Putamen (tissue), 1 donor: ENCODE measurements at regions not wholly inside any gene's neighbourhood (a gene's known extent, or its start where the extent isn't known, plus 50 kb on each side); places are given as distances from the start of the nearest gene placed in this dataset.

Experiments
- DNase-seq: peaks from one replicate; pipeline ENCODE4 v3.0.0-alpha.2; 2016; ENCODE audit warnings: low spot score

- no peak for DNase-seq
These were observed 124.5 kb upstream of the LRIG3 start for GRCh38 chr12:59044791-59045190.

GRCh38 chr12:59041241-59042121 is 121.2 kb upstream of the LRIG3 start:
- no peak for DNase-seq

GRCh38 chr12:59040656-59041055 is 120.4 kb upstream of the LRIG3 start:
- no peak for DNase-seq

GRCh38 chr12:59040043-59040442 is 119.7 kb upstream of the LRIG3 start:
- no peak for DNase-seq

GRCh38 chr12:59039005-59039404 is 118.7 kb upstream of the LRIG3 start:
- DNase-seq: no peak

- no peak for DNase-seq
These were observed 116.9 kb upstream of the LRIG3 start for GRCh38 chr12:59036973-59037762.

GRCh38 chr12:59036347-59036746 is 116.0 kb upstream of the LRIG3 start:
- DNase-seq: no peak

- no peak for DNase-seq
These were observed 111.0 kb upstream of the LRIG3 start for GRCh38 chr12:59031313-59031712.

- no peak for DNase-seq
These were observed 110.1 kb upstream of the LRIG3 start for GRCh38 chr12:59030415-59030814.

GRCh38 chr12:59027199-59027598 is 106.9 kb upstream of the LRIG3 start:
- DNase-seq: no peak

GRCh38 chr12:59023861-59024424 is 103.6 kb upstream of the LRIG3 start:
- no peak for DNase-seq

- no peak for DNase-seq
These were observed 100.0 kb upstream of the LRIG3 start for GRCh38 chr12:59020073-59020946.

- DNase-seq: no peak
These were observed 94.6 kb upstream of the LRIG3 start for GRCh38 chr12:59014885-59015284.

GRCh38 chr12:59010941-59011340 is 90.6 kb upstream of the LRIG3 start:
- no peak for DNase-seq

- no peak for DNase-seq
These were observed 89.8 kb upstream of the LRIG3 start for GRCh38 chr12:59010118-59010517.

- DNase-seq: no peak
These were observed 87.3 kb upstream of the LRIG3 start for GRCh38 chr12:59007620-59008019.

GRCh38 chr12:59005193-59005955 is 85.1 kb upstream of the LRIG3 start:
- DNase-seq: no peak

GRCh38 chr12:59004456-59004855 is 84.2 kb upstream of the LRIG3 start:
- no peak for DNase-seq

GRCh38 chr12:58995666-58996363 is 75.5 kb upstream of the LRIG3 start:
- DNase-seq: no peak

- no peak for DNase-seq
These were observed 68.5 kb upstream of the LRIG3 start for GRCh38 chr12:58988643-58989344.
